HG03442 (cell line): ENCODE measurements at regions not wholly inside any gene's neighbourhood (a gene's known extent, or its start where the extent isn't known, plus 50 kb on each side); places are given as distances from the start of the nearest gene placed in this dataset.
"Not testable (repeated sequence)": the region's sequence is repeated elsewhere in the genome, so short reads cannot be mapped to it uniquely, and the experiment has no call there.

Experiments used
- ATAC-seq: cut with Tn5 transposase; IDR thresholded peaks from one replicate; pipeline ENCODE4 v1.9.1; 2021; ENCODE audit warnings: mild to moderate bottlenecking, moderate library complexity; ENCODE audit not compliant: unreplicated experiment

DNA sequence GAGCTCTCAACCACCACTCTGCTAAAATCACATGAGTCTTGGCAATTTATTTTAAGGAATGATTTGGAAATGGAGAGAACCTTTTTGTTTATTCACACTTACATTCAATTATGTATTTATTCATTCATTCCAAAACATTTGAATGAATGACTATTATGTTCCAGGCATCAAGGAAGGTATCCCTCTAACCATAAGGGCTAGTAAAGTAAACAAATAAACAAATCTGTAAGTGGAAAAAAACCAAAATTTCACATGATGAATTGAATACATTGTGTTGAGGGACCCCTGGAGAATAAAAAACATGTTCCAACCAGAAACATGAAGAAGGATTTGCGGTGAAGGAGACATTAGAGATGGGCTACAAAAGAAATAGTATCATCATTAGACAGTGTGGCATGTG, 677.8 kb downstream of the TOX3 start:
- ATAC-seq, result no peak

DNA sequence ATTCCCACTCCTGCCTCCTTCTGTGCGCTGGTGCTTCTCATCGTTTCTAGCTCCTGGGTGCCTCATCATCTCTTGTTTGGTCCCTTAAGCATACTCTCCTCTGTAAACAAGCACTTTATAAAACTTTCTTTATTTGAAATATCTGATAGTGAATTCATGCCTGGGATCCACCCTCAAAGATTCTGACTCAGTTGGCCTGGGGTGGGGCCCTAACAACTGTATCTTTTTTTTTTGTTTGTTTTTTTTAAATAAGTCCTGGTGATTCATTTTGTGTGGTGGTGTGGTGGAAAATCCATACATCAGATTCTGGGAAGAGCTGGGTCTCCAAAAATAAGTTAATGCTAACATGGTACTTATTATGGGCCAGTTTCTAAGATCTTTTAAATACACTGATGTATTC, 678.3 kb downstream of the TOX3 start:
- ATAC-seq, result no peak

DNA sequence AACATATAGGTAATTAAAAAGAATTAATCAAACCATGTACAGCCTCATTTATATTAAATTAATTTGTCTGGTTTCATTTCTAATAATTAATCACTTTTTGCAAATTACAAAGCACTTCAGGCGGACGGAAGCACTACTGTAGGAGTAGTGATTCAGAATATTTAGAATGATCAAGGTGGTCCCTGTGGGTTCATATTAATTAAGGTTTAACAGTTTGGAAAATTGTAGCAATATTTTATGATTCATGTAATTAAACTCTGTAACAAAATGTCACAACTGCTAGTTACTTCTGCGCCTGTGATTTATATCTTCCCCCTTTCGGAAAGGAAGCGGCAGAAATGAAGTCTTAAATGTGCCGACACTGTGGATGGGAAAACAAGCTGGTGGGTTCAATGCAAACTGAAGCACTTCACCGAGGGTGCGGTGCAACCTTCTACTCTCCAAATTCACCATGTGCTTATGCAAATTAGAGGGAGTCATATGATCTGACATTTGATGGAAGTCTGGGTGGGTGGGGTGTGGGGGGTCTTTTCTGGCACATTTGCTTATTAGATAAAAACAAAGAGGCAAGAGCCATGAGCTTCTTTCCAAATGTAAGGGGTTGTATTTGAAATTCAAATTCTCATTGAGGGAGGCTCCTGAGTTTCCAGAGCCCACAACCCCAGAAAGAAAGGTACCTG, 679.4 kb downstream of the TOX3 start:
- ATAC-seq, result no peak

GRCh38 chr16:51864575-51864974, 682.4 kb downstream of the TOX3 start:
- ATAC-seq, result no peak

GRCh38 chr16:51854401-51854951, 692.5 kb downstream of the TOX3 start:
- ATAC-seq, result no peak

DNA sequence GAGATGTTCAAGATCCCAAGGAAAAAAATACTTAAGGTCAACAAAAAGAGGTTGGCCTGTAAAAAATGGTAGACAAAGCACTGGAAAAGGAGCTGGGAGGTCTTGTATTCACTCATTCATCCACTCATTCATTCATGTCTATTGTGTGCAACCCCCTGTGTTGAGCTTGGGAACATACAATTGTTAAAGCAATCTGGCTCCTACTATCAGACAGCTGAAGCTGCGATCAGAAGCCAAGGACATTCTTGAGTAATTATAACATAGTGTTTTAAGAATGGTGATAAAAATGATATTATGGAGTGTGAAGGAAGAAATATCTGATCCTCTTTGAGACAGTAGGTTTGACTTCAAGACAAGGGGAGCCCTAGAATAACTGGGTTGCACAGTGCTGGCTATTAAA, 693.4 kb downstream of the TOX3 start:
- ATAC-seq, result no peak

DNA sequence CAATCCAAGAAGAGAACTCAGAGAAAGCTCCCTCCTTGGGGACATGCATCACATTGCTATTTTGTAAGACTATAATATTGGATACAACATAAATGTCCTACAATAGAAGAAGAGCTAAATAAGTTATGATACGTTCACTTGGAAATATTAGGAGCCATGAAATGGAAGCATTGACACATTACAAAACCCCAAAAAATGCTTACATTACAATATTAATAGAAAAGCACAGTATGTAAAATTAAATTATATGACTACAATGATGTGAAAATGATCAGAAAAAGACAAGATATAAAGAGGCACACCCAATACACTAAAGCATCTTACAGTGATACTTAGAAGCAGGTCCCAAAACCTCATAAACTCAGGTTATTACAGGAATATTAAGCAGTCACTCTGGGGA, 694.1 kb downstream of the TOX3 start:
- no peak for ATAC-seq

- no peak for ATAC-seq
These were observed 695.8 kb downstream of the TOX3 start for GRCh38 chr16:51851111-51851510.

DNA sequence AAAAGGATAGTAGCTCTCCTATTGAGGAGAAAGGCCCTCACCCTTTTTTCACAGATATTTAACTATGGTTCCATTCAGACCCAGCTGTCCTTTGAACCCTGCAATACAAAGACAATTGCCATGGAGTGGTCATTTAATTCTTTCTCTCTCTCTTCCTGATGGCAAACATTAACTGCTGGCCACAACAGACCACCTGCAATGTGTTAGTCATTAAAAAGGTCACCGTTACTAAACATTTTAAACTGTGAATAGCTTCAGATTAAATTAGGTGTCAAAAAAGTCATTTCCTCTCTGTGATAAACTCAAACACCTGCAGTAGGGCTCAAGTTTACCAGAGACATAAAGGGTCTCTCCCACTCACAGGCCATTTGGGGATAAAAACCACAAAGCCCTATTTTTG, 697.2 kb downstream of the TOX3 start:
- ATAC-seq, result no peak

- ATAC-seq, result no peak
These were observed 694.7 kb upstream of the SALL1 start for GRCh38 chr16:51845586-51846305.

DNA sequence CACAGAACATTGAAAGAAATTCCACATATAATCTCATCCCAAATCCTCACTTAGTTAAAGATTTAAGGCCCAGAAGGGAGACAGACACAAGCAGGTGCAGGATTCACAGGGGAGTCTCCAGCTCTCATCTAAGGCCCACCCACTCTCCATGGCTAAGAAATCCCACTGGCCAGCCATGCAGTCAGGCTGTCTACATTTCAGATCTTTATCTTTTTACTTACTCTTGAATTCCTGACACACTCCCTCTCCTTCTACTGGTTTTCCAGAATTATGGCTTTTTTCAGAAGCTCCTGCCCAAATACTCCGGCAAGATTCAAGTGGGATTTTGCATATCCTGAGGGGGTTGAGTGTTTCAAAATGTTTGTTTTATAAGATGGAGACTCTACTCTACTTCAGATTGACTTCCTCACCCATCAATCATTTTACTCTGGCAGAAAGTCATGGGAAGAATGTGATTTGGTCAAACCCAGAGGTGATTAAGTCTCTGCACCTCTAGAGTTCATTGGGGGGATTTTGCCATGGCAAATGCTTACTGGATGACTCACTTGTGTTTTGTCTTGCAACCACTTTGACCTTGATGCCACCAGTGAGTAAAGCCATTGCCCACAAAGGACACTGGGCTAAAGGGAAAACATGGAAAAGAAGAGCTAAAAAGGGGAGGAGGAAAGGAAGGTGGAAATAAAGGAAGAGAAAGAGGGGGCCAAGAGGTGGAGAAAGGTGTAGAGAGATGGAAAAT, 688.8 kb upstream of the SALL1 start:
- no peak for ATAC-seq

- ATAC-seq, result no peak
These were observed 683.7 kb upstream of the SALL1 start for GRCh38 chr16:51834794-51835193.

GRCh38 chr16:51834133-51834532, 683.1 kb upstream of the SALL1 start:
- no peak for ATAC-seq

- no peak for ATAC-seq
These were observed 680.7 kb upstream of the SALL1 start for GRCh38 chr16:51831595-51832367.

- ATAC-seq, result not testable (repeated sequence)
These were observed 680.0 kb upstream of the SALL1 start for GRCh38 chr16:51831034-51831433.

GRCh38 chr16:51825779-51826178, 674.7 kb upstream of the SALL1 start:
- ATAC-seq, result no peak

- no peak for ATAC-seq
These were observed 671.4 kb upstream of the SALL1 start for GRCh38 chr16:51822471-51822870.

- ATAC-seq, result no peak
These were observed 670.5 kb upstream of the SALL1 start for GRCh38 chr16:51821527-51821926.

GRCh38 chr16:51820176-51820575, 669.1 kb upstream of the SALL1 start:
- ATAC-seq, result no peak

GRCh38 chr16:51818342-51818944, 667.4 kb upstream of the SALL1 start:
- no peak for ATAC-seq

GRCh38 chr16:51816929-51817328, 665.9 kb upstream of the SALL1 start:
- ATAC-seq, result no peak
